Esophagus muscularis mucosa (tissue), 3 donors: ENCODE measurements at regions not wholly inside any gene's neighbourhood (a gene's known extent, or its start where the extent isn't known, plus 50 kb on each side); places are given as distances from the start of the nearest gene placed in this dataset.

Source experiments
- CTCF ChIP-seq, 3 experiments: fragments of 200-600 bp in 2 of 3; fragments of 450-650 bp in 1 of 3; sonication (generic) in 2 of 3; IDR thresholded peaks; one replicate each; pipeline ENCODE4 v1.5.1; 2017 to 2019; ENCODE audit warnings: antibody characterized with exemption in 3 of 3, mild to moderate bottlenecking in 2 of 3, moderate library complexity in 1 of 3
- POLR2AphosphoS5 ChIP-seq, 2 donors: sonication (generic); formaldehyde crosslinking; IDR thresholded peaks; one replicate each; pipeline ENCODE4 v1.6.1; 2017; ENCODE audit warnings: antibody characterized with exemption in 2 of 2

GRCh38 chr5:163659568-163659902 lies 154.1 kb downstream of the MAT2B start:
- TF ChIP-seq POLR2AphosphoS5 (IDR thresholded peaks at IDR 0.05) (no peak), CTCF (IDR thresholded peaks at IDR 0.05) (no peak)
